SK-N-SH (cell line): ENCODE measurements at regions not wholly inside any gene's neighbourhood (a gene's known extent, or its start where the extent isn't known, plus 50 kb on each side); places are given as distances from the start of the nearest gene placed in this dataset.

Experiments used
- NFIC ChIP-seq: IDR thresholded peaks from 2 replicates; pipeline ENCODE4 v1.4.0; 2012; ENCODE audit warnings: borderline replicate concordance
- POLR2AphosphoS5 ChIP-seq: IDR thresholded peaks from 2 replicates; pipeline ENCODE4 v1.6.1; 2012; ENCODE audit warnings: low read depth, low read length
- USF2 ChIP-seq: fragments of 150-350 bp; IDR thresholded peaks from 2 replicates; pipeline ENCODE4 v1.6.1; 2017; ENCODE audit warnings: antibody characterized with exemption, low read length, low read depth, borderline replicate concordance
- TF ChIP-seq, protein P1 (sequence below): fragments of 200-600 bp; sonication (generic); IDR thresholded peaks from 2 replicates; pipeline ENCODE4 v1.6.1; 2017; ENCODE audit warnings: antibody characterized with exemption, mild to moderate bottlenecking, moderate library complexity
- TF ChIP-seq, protein P2 (sequence below): IDR thresholded peaks from 2 replicates; pipeline ENCODE4 v1.6.1; 2012; ENCODE audit warnings: mild to moderate bottlenecking, low read depth, low read length, moderate library complexity

DNA sequence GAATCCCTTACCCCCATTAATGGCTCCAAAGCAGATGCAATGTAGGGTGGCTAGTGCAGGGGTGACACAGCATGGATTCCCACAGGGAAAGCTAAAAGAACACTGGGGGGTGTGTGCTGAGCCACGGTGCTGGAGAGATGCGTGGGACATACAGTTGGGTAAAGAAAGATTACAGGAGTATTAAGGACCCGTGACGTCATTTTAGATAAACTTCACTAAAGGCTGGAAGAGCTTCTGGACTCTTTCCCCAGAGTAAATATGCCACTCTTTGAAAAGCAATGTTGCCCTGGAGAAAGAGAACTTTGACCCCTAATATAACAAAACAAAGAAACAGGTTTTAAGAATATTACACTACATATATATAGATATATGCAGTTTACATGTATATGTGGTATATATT is 481.5 kb upstream of the VSTM2A start:
- TF ChIP-seq, protein P1, sequence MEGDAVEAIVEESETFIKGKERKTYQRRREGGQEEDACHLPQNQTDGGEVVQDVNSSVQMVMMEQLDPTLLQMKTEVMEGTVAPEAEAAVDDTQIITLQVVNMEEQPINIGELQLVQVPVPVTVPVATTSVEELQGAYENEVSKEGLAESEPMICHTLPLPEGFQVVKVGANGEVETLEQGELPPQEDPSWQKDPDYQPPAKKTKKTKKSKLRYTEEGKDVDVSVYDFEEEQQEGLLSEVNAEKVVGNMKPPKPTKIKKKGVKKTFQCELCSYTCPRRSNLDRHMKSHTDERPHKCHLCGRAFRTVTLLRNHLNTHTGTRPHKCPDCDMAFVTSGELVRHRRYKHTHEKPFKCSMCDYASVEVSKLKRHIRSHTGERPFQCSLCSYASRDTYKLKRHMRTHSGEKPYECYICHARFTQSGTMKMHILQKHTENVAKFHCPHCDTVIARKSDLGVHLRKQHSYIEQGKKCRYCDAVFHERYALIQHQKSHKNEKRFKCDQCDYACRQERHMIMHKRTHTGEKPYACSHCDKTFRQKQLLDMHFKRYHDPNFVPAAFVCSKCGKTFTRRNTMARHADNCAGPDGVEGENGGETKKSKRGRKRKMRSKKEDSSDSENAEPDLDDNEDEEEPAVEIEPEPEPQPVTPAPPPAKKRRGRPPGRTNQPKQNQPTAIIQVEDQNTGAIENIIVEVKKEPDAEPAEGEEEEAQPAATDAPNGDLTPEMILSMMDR = no peak
- TF ChIP-seq USF2 (no peak), NFIC (no peak), POLR2AphosphoS5 (no peak)
- TF ChIP-seq, protein P2, sequence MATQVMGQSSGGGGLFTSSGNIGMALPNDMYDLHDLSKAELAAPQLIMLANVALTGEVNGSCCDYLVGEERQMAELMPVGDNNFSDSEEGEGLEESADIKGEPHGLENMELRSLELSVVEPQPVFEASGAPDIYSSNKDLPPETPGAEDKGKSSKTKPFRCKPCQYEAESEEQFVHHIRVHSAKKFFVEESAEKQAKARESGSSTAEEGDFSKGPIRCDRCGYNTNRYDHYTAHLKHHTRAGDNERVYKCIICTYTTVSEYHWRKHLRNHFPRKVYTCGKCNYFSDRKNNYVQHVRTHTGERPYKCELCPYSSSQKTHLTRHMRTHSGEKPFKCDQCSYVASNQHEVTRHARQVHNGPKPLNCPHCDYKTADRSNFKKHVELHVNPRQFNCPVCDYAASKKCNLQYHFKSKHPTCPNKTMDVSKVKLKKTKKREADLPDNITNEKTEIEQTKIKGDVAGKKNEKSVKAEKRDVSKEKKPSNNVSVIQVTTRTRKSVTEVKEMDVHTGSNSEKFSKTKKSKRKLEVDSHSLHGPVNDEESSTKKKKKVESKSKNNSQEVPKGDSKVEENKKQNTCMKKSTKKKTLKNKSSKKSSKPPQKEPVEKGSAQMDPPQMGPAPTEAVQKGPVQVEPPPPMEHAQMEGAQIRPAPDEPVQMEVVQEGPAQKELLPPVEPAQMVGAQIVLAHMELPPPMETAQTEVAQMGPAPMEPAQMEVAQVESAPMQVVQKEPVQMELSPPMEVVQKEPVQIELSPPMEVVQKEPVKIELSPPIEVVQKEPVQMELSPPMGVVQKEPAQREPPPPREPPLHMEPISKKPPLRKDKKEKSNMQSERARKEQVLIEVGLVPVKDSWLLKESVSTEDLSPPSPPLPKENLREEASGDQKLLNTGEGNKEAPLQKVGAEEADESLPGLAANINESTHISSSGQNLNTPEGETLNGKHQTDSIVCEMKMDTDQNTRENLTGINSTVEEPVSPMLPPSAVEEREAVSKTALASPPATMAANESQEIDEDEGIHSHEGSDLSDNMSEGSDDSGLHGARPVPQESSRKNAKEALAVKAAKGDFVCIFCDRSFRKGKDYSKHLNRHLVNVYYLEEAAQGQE = no peak
